HG02763 (cell line): ENCODE measurements at regions not wholly inside any gene's neighbourhood (a gene's known extent, or its start where the extent isn't known, plus 50 kb on each side); places are given as distances from the start of the nearest gene placed in this dataset.
"Not testable (repeated sequence)": the region's sequence is repeated elsewhere in the genome, so short reads cannot be mapped to it uniquely, and the experiment has no call there.

ENCODE experiments used
- ATAC-seq: cut with Tn5 transposase; IDR thresholded peaks from one replicate; pipeline ENCODE4 v1.9.1; 2021; ENCODE audit warnings: mild to moderate bottlenecking, moderate library complexity; ENCODE audit not compliant: unreplicated experiment

DNA sequence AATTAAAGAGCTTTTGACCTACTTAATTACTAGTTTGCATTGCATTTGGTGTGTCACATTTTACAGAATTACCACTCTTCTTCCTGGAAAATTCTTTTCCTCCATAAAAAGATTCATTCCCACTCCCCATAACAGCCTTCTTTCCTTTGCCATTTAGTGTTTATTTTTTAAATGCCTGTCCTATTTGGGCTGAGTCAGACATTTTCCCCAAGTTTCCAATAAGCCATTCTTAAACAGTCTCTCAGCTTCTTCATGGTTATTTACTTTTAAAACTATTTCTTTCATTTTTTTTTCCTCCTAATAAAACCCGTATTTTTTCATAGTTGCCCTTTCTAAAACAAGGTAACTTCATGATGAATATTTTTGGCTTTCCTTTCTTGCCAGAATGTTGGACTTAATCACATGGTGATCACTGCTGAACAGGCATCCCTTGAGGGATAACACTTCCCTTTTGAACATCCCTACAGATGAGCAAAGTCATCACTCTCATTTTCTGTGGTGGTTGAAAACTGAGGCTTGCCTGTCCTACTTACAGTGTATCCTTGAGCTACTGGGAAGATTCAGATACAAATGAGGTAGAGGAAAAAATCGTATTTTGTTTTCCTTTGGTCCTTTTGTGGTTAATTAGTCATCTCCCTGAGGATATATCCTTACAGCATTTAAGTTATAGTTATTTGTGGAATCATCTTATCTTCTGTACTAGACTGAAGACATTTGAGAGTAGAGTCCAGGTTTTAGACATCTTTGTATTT, 520.5 kb upstream of the NR3C2 start:
- ATAC-seq = no peak

DNA sequence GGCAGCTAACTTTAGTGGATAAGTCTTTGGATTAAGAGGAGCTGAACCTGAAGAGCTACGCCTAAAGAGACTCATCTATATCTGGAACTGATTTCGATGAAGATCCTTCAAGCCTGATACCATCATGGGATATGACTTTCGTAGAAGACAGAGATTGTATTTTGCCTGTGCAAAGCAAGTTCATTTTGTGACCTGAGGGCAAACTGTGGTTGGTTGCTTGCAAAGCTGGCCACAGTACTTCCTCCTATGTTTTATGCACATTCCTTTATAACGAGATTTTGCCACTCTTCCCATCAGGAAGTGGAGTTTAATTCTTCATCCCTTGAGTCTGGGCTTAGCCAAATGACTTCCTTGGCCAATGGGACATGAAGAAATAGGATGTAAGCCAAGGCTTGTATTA, 519.3 kb upstream of the NR3C2 start:
- no peak for ATAC-seq

DNA sequence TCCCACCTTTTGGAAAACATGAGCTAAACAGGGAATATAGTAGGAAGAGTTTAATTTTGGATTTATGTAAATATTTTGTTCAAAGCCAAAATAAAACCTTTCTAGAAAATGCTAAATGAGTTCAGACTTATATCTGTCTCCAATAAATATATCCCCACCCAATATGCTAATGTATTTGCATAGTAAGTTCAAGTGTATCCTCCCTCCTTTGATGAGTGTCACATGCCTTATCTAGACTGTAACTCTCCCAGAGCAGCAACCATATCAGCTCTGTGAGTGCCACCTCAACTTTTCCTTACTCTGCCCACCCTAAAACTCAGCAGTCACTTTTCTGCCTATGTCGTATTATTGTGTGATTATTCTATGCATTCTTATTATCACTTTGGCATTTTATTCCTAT, 516.1 kb upstream of the NR3C2 start:
- ATAC-seq = no peak

DNA sequence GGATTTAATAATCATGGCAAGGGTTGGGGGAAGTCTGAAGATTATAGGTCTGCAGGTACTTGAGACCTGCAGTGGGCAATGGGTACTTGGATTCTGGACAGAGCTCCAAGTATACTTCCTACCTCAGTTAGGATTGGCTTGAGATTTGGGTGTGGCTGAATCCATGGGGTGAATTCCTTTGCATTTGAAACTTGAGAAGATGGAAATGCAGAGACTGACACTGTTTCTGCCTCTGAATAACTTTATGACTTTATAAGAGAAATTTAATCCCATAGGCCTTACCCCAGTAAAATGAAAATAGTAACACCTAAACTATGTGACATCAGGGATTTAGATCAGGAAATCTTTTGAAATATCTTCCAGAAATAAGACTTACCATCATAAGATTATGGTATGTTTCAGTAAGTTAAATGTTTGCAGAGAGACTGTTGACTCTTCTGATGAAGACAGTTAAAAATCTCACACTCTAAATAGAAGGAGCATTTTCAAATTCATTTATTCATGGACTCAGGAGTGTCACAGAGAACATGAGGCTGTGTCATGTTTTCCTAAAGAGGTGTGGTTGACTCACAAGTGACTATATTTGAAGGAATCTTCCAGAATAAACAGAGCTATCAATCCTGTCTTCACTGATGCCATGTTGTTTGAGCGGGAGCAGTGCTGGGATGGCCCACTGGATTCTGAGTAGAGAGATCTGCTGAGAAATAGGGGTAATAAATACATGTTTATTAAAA, 513.5 kb upstream of the NR3C2 start:
- no peak for ATAC-seq

DNA sequence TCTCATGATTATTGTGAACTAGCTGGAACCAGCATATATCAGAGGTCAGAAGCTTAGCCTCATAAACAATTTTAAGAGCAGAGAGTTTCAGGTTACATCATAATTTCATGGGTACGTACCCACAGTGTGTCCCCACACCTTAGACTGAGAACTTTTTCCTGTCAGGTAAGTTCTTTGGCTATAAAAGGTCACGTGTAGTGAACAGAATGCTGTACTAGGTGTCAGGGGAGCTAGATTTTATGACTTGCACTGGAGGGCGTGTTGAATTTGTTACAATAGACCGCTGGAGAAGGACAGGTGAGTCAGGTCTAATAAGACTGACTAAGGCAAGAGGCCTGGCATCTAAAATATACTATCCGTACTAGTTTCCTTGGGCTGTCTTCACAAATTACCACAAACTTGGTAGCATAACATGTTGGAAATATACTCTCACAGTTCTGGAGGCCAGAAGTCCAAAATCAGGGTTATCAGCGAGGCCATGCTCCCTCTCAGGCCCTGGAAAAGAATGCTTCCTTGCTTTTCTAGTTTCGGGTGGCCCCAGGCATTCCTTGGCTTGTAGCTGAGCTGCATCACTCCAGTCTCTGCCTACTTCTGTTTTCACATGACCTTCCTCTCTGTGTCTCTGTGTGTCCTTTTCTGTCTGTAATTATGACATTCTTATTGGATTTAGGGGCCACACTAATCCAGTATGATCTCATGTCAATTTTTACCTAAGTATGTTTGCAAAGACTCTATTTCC, 512.0 kb upstream of the NR3C2 start:
- ATAC-seq = no peak

DNA sequence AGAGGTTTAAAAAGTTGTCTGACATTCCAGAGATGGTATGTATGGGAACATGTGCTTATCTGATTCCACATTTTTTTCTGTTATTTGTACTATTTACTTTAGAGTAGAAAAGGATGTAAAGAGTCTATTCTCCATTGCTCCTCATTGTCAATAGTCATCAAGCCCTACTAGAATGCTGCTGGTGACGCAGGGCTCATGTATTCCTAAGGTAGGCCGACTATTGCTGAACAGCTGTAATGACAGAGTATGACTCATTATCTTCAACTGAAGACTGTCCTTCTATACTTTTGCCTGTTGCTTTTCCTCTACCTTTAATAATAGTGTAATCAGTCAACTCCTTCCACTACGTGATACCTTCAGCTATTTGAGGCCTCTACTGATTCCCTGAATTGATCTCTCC, 509.1 kb upstream of the NR3C2 start:
- ATAC-seq = no peak

DNA sequence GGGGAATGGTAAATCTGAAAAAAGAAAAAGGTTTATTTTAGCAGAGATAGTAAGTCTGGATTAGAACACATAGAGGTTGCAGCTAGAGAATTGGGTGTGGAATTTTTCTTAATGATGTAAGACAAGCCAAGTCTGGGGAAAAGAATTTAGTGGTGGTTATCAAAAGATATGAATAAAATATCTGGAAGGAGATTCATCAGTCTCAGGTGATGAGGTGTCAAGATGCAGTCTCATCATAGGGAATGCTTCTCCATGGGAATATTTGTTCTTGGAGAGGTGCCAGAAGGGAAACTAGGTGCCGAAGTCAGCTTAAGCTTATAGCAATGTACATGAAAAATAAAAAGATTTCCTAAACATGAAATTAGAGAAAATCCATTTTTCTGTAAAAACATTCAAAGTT, 504.1 kb upstream of the NR3C2 start:
- no peak for ATAC-seq

DNA sequence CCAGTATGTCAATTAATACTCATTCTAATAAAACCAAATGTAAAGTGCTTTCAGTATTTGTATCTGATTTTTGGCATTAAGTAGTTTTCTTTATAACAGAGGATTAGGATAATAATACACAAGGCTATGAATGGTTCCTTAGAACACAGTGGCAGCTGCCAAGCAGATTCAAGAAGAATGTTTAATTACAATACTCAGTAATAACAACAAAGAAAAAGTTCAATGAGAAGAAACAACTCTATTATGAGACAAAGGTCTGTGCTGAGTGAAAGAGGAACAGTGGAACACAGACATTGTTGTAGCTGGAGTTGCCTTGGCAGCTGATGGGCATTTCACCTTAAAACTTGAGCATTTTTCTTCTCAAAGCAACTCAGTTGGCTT, 502.6 kb upstream of the NR3C2 start:
- ATAC-seq = no peak

DNA sequence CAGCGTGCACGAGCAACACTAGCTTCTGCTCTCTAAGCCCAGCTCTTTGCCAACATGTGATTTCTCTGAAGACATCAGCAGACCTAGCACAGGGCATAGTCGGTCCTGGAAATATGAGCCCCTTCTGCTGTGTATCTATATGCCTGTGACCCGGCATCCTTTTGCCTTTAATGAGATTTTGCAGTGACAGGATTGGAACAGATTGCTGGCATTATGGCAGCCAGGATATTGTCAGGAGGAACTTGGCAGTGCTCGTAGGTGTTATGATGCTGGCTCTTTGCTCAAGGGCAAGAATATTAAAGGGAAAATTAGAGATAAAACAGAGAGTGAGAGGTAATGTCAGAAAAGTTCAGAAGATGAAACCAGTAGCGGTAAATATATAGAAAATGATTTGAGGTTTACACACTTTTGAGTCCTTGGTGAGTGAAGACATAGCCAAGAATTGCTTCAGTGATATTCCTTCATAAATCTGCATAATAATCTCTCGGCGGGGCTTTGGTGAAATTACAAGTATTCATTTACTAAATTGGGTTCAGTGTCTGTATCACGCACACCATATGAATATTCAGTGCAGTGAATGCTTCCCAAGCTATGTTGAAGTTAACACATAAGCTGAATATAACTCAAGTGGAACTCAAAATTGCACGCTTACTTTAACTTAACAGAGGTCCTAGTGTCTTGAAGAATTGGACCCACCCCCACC, 502.1 kb upstream of the NR3C2 start:
- ATAC-seq = no peak

DNA sequence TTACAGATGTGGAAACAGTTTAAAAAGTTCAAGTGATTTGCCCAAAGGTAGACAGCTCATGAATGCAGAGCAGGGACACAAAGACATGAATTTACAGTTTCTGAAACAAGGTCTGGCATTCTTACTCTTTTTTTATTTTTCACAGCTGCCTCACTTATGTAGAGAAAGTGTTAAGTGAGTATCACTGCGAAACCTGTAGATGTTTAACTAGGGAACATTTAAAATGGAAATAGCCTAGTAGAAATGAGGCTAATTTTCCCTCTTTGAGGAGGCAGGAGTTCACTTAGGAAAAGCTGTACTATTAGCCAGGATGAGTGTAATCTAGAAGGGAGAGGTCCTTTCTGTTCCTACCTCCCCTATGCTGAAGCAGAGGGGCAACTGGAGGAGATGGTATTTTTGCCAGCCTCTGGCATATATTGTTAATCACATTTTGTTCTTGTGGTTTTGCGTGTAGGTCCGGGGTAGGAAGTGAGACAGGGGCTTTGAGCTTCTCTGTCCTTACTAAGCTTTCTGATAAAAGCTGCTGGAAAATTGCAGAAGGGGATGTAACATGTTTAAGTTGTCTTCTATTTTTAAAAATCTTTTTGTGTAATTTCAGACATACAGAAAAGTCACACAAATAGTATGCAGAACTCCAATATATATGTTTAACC, 492.8 kb upstream of the NR3C2 start:
- no peak for ATAC-seq

DNA sequence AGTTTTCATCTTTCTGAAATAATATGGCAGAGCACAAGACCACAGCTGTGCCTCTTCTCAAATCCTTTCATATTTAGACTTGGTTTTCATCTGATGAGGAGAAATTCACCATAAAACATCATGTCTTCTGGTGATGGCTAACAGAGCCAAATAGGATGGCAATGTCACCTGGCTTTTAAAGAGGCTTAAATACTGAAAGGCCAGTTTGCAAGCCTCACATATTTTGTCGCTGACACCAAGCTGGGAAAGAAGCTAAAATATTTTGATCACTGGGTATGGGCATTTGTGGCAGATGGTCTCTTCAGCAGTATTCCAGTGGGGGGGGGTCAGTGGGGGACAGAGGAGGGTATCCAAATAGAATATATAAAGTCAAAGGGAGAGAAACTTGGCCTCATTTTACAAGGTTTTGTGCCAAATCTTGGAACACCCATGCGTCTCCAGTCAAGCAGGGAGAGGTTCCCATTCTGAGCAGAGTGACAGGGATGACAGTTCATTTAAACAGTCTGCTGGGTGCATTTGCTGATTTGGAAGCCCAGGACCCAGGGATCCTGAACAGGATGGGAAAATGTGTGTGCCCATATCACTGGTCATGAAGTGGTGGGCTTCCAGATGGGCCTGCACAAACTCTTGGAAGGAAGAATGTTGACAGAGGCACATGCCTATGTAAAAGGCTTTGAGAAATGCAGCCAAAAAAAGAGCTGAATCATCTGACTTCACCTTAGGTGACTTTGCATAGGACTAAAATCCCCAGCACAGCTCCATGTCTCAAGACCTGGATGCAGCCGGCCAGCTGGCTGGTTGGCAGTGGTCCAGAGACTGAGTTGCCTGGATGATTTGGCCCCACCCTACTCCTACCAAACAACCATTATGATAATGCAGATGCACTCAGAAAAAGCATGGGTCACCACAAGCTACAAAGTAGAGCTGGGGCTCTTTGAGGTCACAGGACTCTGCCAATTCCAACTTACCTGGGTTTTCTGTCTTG, 484.4 kb upstream of the NR3C2 start:
- ATAC-seq = no peak

DNA sequence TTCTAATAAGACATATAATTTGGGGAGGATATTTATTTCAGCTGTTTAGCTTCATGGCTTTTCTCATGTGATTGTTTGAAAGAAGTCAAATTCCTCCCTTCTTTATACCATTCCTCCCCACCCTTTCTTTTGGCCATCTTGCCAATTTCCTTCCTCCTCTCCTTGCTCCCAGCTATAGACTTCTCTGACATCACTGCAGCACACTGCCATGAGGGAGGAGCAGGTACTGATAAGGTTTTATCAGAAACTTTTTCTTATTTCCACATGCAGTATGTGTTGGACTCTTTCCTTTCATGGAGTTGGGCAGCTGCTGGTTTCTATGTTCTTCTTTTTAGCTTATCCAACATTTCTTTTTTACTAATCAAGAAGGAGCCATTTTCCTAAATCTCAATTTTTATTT, 481.7 kb upstream of the NR3C2 start:
- no peak for ATAC-seq

DNA sequence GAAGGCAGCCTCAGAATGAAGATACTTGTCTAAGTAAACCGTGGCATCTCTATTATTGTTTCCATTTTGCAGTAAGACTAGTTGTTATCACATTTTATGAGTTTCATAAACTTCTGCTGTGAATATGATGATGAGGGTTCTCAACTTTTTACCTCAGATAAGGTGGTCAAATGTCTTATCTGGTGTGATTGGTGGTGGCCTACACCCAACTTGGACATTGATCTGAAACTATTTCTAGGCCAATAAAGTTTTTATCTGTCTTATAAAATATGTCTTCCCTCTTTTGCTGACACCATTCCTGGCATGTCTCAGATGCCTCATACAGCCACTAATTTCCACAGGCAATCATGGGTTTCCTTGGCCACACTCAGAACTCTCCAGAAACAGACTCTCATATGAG, 480.3 kb upstream of the NR3C2 start:
- ATAC-seq = no peak

DNA sequence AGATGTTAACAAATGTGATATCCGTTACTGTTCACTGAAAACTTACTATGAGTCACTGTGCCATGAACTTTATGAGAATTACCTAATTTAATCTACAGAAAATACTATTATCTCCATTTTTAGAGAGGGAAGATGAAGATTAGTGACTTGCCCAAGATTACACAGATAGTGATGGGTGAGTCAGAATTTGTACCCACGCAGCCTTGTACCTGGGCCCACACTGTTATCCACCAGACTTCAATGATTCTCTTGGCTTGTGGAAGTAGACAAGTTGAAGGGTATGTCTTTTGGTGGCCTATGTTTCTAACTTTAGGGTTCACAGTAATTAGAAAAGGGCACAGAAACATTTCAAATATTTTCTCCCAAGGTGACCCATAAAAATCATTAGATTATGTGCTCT, 472.5 kb upstream of the NR3C2 start:
- no peak for ATAC-seq

DNA sequence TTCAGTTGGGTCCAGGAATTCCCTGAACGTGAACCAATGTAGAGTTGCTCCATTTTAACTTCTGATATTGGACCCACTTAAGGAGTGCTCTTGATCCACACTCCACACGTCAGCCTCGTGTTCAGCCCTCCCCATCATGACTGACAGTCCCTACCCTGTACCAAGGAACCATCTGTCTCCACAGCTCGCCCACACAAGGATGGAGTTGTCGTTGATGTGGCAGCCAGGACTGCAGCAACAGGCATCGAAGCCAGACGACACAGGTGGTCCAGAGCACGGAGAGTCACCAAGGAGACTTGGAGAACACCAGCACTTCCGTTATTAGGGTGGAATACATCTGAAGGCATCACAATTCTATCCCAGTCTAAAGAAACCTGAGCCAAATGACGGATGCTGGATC, 472.1 kb upstream of the NR3C2 start:
- ATAC-seq = no peak

DNA sequence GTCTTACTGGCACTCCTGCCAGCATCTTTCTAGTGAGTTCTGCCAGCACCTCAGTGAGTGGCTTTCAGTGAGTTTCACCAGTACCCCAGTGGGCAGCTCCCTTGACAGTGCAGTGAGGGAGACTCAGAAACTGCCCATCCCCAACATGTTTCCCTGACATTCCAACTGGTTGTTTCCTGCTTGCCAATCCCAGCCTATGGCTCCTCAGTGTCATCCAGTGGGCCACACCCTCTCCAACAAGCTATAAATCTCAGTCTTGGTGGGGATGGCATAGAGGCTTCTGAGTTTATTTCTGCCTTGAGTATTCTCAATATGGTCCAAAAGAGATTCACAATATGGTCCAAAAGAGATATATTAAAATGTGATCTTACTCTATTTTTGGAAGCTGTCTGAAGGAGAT, 461.2 kb upstream of the NR3C2 start:
- no peak for ATAC-seq

DNA sequence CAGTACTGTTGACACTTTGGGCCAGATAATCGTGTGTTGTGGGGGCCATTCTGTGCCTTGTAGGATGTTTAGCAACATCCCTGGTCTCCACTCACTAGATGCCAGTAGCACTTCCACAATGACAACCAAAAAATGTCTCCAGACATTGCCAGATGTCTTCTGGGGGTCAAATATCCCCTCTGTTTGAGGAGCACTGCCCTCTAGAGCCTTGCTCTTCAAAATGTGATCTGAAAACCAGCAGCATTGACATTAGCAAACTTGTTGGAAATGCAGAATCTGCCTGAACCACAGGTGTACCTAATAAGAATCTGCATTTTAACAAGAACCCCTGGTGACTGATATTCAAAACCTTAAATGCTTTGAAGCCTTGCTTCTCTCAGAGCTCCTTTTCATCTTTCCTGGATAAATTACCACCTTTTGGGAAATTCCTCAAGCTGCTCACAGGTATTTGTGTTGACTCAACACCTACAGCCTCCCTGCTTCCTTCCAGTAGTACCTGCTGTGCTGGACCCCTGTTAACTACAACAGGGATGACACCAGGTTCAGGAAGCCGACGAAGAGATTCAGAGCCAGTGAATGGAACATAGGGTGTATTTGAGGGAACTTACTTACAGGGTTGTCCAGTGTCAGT, 459.0 kb upstream of the NR3C2 start:
- no peak for ATAC-seq

DNA sequence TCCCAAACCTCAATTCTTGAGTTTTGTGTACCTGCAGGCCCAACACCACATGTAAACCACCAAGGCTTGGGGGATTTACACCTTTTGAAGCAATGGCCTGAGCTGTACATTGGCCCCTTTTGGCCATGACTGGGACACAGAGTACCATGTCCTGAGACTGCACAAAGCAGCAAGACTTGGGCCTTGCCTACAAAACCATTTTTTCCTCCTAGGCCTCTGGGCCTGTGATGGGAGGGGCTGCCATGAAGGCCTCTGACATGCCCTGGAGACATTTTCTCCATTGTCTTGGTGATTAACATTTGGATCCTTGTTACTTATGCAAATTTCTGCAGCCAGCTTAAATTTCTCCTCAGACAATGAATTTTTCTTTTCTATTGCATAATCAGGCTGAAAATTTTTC, 455.9 kb upstream of the NR3C2 start:
- ATAC-seq = not testable (repeated sequence)

DNA sequence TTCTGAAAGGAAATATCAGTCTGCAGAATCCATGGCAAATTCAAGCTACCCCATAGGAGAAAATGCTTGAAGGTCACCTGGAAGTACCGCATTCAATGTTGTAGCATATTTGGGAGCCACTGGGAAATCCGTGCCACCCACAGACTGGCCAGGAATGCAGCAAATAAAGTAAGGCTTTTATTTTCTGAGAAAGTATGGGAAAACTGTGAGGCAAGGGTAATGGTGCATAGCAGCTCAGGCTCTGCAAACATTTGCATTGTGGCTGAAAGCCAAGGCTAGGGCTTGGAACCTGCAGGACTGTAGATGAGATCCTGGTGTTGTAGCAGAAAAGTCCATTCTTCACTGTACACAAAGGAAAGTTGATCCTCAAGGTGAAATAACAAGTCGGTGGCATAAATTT, 450.9 kb upstream of the NR3C2 start:
- no peak for ATAC-seq
